Activated CD4-positive, alpha-beta memory T cell treated with anti-CD3 and anti-CD28 coated beads for 36 hours (primary cell): ENCODE measurements at regions not wholly inside any gene's neighbourhood (a gene's known extent, or its start where the extent isn't known, plus 50 kb on each side); places are given as distances from the start of the nearest gene placed in this dataset.
"Not testable (repeated sequence)": the region's sequence is repeated elsewhere in the genome, so short reads cannot be mapped to it uniquely, and the experiment has no call there.

ENCODE experiments used
- CTCF ChIA-PET: fragments of 350-600 bp; sonication (Branson Sonifier 250); formaldehyde crosslinking; loops from one replicate; lab custom pipeline; 2021; ENCODE audit warnings: antibody characterized with exemption, inconsistent platforms; lab: Charles Lee
- POLR2A ChIA-PET: fragments of 350-600 bp; sonication (Branson Sonifier 250); formaldehyde crosslinking; loops from one replicate; lab custom pipeline; 2021; ENCODE audit warnings: antibody characterized with exemption; lab: Charles Lee
- DNase-seq: peaks from one replicate; pipeline ENCODE4 v3.0.0-alpha.2; 2020
- H3K27ac Mint-ChIP-seq: one replicate; pipeline ENCODE4 v1.8.0; 2021; ENCODE audit warnings: mixed read lengths
- H3K27me3 Mint-ChIP-seq: one replicate; pipeline ENCODE4 v1.8.0; 2021; ENCODE audit warnings: mixed read lengths
- H3K36me3 Mint-ChIP-seq: one replicate; pipeline ENCODE4 v1.8.0; 2021; ENCODE audit warnings: mixed read lengths
- H3K4me1 Mint-ChIP-seq: one replicate; pipeline ENCODE4 v1.8.0; 2021; ENCODE audit warnings: low read depth, mixed read lengths
- H3K4me3 Mint-ChIP-seq: one replicate; pipeline ENCODE4 v1.8.0; 2021; ENCODE audit warnings: mild to moderate bottlenecking, mixed read lengths
- H3K9me3 Mint-ChIP-seq: one replicate; pipeline ENCODE4 v1.8.0; 2021; ENCODE audit warnings: mixed read lengths
- intact Hi-C: fragments of 100-400 bp; cut with micrococcal nuclease; formaldehyde crosslinking; loops from one replicate; pipeline ENCODE4 v1.15.1; 2023

DNA sequence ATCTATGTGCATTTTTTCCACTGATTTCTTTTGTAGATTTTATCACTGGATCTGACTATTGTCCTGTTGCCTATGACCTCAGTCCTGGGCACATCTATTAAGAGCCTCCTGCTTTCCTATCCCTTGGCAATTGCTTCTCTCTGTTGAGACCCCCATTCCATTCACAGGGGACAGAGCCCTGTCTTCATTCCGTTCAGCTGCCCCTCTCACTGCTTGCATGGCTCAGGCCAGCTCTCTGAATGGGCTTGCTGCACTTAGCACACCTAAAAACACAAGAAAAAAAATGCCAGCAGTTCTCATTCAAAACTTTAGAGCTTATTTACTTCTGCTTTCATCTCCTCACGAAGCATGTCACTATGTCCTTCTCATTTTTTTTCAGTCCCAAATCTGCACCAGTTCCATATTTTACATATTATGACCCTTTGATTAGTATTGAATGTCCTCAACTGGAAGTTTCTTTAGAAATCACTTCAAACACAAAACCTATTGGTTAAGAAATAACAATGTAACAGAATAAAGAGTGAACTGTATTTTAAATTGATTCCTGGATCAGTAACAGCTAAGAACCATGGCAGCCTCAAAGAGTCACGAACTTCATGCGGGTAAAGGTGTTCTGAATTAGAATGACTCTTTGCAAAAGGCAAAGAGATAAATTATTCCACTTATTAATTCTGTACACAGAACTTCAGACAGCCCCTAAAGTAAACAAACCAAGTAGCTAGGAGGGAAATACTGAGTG is 616.5 kb downstream of the C6orf118 start:
- Mint-ChIP-seq H3K9me3 (no peaks in the 10 kb centered on the region), H3K27ac (no peak overlapping the region), H3K4me1 (no peaks in the 10 kb centered on the region), H3K27me3 (no peaks in the 10 kb centered on the region), H3K4me3 (no peak overlapping the region), H3K36me3 (no peaks in the 10 kb centered on the region)
- CTCF ChIA-PET, result interaction anchor here (0.7 kb wide), 1 partner anchor 189 kb away, joined by 3 read pairs; no protein-coding TSS in a partner anchor
- intact Hi-C loops, result no loop called here
- POLR2A ChIA-PET, result no interaction called here
- DNase-seq, result no peak

DNA sequence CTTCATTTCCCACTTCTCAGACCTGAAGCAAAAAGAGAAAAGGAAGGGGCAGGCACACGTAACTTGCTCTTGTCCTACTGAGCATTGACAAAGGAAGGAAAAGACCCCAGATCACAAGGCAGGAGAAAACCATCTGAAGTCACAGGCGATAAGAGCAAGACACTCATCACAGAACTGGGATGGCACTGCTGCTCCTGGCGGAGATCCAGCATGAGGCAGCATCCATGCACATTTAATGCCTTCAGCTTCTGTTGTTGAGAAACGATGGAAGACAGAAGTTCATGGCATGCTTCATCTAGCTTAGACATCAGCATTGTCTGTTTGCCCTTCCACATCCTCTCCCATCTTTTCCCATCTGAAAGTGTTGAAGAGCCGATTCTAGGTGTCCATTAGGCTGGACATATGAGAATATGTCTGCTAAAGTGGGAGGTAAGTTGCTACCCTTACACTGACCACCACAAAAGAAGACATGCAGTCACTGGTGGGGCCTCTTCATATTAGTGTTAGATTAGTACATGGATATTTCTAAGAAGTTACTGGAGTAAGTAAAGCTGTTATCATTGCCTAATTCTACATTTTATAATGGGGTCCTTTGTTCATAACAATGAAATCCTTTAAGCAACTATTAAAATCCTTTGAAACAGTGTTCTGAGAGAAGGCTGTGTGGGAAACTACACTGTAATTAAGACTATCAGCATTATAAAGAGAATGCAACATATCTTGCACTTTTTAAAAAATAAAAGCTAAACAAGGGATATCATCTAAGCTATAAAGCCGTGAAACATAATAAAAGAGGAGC is 618.5 kb downstream of the C6orf118 start:
- POLR2A ChIA-PET, result no interaction called here
- Mint-ChIP-seq H3K4me1 (no peaks in the 10 kb centered on the region), H3K9me3 (no peaks in the 10 kb centered on the region), H3K36me3 (no peaks in the 10 kb centered on the region), H3K4me3 (no peak overlapping the region), H3K27ac (no peak overlapping the region), H3K27me3 (no peaks in the 10 kb centered on the region)
- no peak for DNase-seq
- CTCF ChIA-PET, result no interaction called here
- intact Hi-C loops, result no loop called here

- CTCF ChIA-PET, result no interaction called here
- POLR2A ChIA-PET, result no interaction called here
- Mint-ChIP-seq H3K4me3 (no peak overlapping the region), H3K27ac (no peak overlapping the region), H3K36me3 (no peaks in the 10 kb centered on the region), H3K9me3 (no peaks in the 10 kb centered on the region), H3K4me1 (no peaks in the 10 kb centered on the region), H3K27me3 (no peaks in the 10 kb centered on the region)
- intact Hi-C loops, result no loop called here
- DNase-seq, result no peak
Measured at GRCh38 chr6:164690241-164690640, 619.2 kb downstream of the C6orf118 start.

DNA sequence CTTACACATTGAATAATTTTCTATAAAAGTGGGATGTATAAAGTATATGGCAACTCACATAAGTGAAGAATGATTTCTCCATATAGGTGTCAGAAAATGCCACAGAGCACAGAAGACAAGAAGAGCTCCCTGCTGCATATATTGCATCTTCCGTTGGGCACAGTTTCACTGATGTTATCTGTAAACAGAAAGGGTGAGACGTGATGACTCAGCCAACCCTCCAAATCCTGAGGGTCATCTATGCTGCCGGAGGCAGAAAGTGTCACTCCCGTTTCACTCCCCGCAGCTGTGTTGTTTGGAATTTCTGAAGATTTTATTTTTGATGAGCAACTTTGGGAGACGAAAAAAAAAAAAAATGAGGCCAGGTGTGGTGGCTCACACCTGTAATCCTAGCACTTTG is 644.1 kb downstream of the C6orf118 start:
- Mint-ChIP-seq H3K27ac (no peak overlapping the region), H3K4me3 (no peak overlapping the region), H3K4me1 (no peaks in the 10 kb centered on the region), H3K36me3 (no peaks in the 10 kb centered on the region), H3K9me3 (peaks cover 14% of the 10 kb centered on the region), H3K27me3 (no peaks in the 10 kb centered on the region)
- intact Hi-C loops, result no loop called here
- CTCF ChIA-PET, result no interaction called here
- POLR2A ChIA-PET, result no interaction called here
- DNase-seq, result no peak

- no peak for DNase-seq
- peaks cover 12% of the 10 kb centered on the region for H3K9me3 Mint-ChIP-seq
- intact Hi-C loops, result no loop called here
- no peaks in the 10 kb centered on the region for H3K36me3 Mint-ChIP-seq
- ChIA-PET POLR2A (no interaction called here), CTCF (no interaction called here)
- H3K4me1 Mint-ChIP-seq, result no peaks in the 10 kb centered on the region
- no peaks in the 10 kb centered on the region for H3K27me3 Mint-ChIP-seq
- H3K4me3 Mint-ChIP-seq, result no peak overlapping the region
- no peak overlapping the region for H3K27ac Mint-ChIP-seq
Measured at GRCh38 chr6:164663634-164664033, 645.8 kb downstream of the C6orf118 start.

DNA sequence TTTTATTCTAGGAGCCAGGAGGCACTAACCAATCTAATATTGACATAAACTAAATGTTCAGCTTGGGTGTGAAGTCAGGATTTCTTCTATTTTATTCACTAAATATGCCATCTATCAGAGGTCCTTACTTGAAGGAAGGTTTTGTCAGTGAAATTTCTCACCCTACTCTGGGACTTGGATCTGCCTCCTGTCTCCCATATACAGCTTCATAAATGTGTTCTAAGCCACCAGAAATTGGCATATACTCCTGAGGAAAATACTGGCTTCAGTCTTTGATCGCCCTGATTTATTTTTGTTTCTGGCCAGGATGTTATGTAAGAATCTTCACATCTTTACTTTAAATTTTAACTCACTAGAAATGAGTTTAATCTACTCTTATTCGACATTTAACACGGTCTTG is 647.7 kb downstream of the C6orf118 start:
- Mint-ChIP-seq H3K4me1 (no peaks in the 10 kb centered on the region), H3K36me3 (no peaks in the 10 kb centered on the region), H3K27me3 (no peaks in the 10 kb centered on the region), H3K9me3 (peaks cover 15% of the 10 kb centered on the region), H3K4me3 (no peak overlapping the region), H3K27ac (no peak overlapping the region)
- ChIA-PET CTCF (no interaction called here), POLR2A (no interaction called here)
- DNase-seq, result no peak
- intact Hi-C loops, result no loop called here

DNA sequence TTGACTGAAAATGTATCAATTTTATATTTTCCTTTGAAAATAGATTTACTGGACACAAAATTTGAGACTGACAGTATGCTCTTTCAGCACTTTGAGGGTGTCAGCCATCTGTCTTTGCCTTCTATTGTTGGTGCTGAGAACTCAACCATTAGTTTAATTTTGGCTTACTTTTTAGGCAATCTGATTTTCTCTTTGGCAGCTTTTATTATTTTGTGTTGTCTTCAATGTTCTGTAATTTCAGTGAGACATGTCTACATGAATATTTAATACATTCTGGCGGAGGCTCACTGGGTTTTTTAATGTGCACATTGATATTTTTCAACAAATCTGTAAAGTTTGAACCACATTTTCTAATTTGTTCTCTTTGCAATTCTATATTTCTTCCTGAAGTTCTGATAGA is 648.6 kb downstream of the C6orf118 start:
- ChIA-PET CTCF (no interaction called here), POLR2A (no interaction called here)
- intact Hi-C loops, result no loop called here
- no peaks in the 10 kb centered on the region for H3K36me3 Mint-ChIP-seq
- H3K27ac Mint-ChIP-seq, result no peak overlapping the region
- H3K4me1 Mint-ChIP-seq, result no peaks in the 10 kb centered on the region
- DNase-seq, result no peak
- no peaks in the 10 kb centered on the region for H3K27me3 Mint-ChIP-seq
- H3K9me3 Mint-ChIP-seq, result peaks cover 13% of the 10 kb centered on the region
- H3K4me3 Mint-ChIP-seq, result no peak overlapping the region

- DNase-seq, result no peak
- no peaks in the 10 kb centered on the region for H3K4me1 Mint-ChIP-seq
- intact Hi-C loops, result no loop called here
- no peaks in the 10 kb centered on the region for H3K27me3 Mint-ChIP-seq
- H3K4me3 Mint-ChIP-seq, result no peak overlapping the region
- CTCF ChIA-PET, result no interaction called here
- no peak overlapping the region for H3K27ac Mint-ChIP-seq
- H3K9me3 Mint-ChIP-seq, result peaks cover 3% of the 10 kb centered on the region
- POLR2A ChIA-PET, result no interaction called here
- no peaks in the 10 kb centered on the region for H3K36me3 Mint-ChIP-seq
Measured at GRCh38 chr6:164640956-164641355, 668.4 kb downstream of the C6orf118 start.

DNA sequence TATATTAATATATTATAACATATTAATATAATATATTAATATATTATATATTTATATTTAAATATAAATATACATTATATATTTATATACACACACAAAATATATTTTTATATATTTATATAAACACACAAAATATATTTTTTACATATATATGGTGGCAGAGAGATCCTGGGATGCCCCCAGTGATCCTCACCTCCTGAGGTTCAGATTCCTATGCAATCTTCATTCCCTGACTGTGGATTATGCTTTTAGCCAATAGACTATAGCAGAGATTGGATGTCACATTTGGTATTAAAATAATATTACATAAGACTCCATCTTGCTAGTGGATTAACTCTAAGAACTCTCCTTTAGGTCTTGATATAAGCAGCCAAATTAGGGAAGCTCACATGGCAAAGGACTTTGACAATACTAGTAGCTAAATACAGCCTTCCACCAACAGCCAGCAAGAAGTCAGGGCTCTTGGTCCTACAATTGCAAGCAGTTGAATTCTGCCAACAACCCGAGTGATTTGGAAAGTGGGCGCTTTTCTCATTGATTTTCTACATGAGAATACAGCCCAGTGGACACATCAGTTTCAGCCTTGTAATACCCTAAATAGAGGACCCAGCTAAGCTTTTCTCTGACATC is 681.0 kb downstream of the C6orf118 start:
- no peaks in the 10 kb centered on the region for H3K27me3 Mint-ChIP-seq
- H3K27ac Mint-ChIP-seq, result no peak overlapping the region
- ChIA-PET CTCF (no interaction called here), POLR2A (no interaction called here)
- DNase-seq, result no peak
- H3K9me3 Mint-ChIP-seq, result peaks cover 4% of the 10 kb centered on the region
- no peaks in the 10 kb centered on the region for H3K36me3 Mint-ChIP-seq
- no peak overlapping the region for H3K4me3 Mint-ChIP-seq
- intact Hi-C loops, result no loop called here
- H3K4me1 Mint-ChIP-seq, result no peaks in the 10 kb centered on the region

DNA sequence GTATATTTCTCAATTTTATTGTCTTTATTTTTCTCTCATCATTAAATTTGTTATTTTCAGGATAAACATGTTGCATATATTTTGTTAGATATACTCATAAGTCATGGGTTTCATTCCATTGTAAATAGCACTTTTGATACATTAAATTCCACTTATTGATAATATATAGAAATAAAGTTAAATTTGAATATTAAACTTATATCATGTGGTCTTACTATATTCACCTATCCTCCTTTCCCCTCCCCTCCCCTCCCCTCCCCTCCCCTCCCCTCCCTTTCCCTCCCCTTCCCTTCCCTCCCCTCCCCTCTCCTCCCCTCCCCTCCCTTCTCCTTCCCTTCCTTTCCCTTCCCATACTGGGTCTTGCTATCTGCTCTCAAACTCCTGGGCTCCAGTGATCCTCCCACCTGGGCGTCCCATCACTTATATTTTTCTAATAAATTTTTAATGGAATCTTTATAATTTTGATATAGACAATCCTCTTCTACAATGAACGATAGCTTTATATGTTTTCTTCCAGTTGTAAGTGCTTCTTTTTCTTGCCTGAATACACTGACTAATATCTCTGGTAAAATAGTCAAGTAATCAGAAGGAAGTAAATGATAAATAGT is 692.4 kb downstream of the C6orf118 start:
- no peak for DNase-seq
- H3K27ac Mint-ChIP-seq, result no peak overlapping the region
- no peaks in the 10 kb centered on the region for H3K36me3 Mint-ChIP-seq
- no peaks in the 10 kb centered on the region for H3K27me3 Mint-ChIP-seq
- POLR2A ChIA-PET, result no interaction called here
- no peak overlapping the region for H3K4me3 Mint-ChIP-seq
- intact Hi-C loops, result no loop called here
- H3K4me1 Mint-ChIP-seq, result no peaks in the 10 kb centered on the region
- peaks cover 3% of the 10 kb centered on the region for H3K9me3 Mint-ChIP-seq
- CTCF ChIA-PET, result no interaction called here

DNA sequence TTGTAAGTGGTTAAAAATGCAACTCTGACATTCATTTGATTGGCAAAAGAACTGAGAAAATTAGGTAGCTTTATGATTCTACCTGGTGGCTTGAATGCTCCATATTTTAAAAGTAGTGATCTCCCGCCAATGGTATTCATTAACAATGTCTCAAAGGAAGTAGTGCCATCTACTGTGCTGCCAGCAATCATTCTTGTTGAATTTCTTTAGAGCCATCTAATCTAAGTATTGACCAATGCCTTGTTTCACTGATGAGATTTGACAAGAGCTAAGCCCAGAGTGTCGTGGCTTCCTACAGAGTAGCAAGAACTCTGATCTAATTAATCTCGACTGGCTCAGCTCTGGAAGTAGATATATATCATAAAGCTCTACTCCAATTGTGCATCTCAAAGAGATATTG is 696.7 kb downstream of the C6orf118 start:
- Mint-ChIP-seq H3K36me3 (no peaks in the 10 kb centered on the region), H3K4me3 (no peak overlapping the region), H3K9me3 (no peaks in the 10 kb centered on the region), H3K4me1 (no peaks in the 10 kb centered on the region), H3K27me3 (no peaks in the 10 kb centered on the region), H3K27ac (no peak overlapping the region)
- DNase-seq, result no peak
- ChIA-PET CTCF (interaction anchor here (0.6 kb wide), 1 partner anchor 711 kb away, joined by 4 read pairs; no protein-coding TSS in a partner anchor), POLR2A (no interaction called here)
- intact Hi-C loops, result no loop called here

- intact Hi-C loops, H3K9me3 Mint-ChIP-seq, CTCF ChIA-PET, POLR2A ChIA-PET, H3K27me3 Mint-ChIP-seq, H3K4me1 Mint-ChIP-seq, DNase-seq, H3K36me3 Mint-ChIP-seq, H3K27ac Mint-ChIP-seq, H3K4me3 Mint-ChIP-seq: not testable (repeated sequence)
Measured at GRCh38 chr6:164610859-164611258, 698.5 kb downstream of the C6orf118 start.
